ENCODE measurements at regions not wholly inside any gene's neighbourhood (a gene's known extent, or its start where the extent isn't known, plus 50 kb on each side); places are given as distances from the start of the nearest gene placed in this dataset.

DNA sequence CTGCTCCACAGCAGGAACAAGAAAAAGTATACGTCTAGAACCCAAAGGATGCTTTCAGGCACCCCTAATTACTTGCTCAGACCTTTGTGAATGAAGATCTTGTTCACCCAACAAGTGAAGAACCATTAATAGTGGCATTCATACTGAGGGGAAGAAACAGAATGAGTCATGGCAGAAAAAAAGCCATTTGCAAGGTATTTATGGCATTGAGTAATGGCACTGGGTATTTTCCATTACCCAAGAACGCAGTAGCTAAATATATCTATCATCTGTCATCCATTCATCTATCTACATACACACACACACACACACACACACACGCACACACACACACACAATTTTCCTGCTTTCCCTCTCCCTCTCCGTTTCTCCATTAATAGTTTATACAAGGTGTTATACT, 56.4 kb upstream of the XIRP2 start:
- TF ChIP-seq, protein P1, sequence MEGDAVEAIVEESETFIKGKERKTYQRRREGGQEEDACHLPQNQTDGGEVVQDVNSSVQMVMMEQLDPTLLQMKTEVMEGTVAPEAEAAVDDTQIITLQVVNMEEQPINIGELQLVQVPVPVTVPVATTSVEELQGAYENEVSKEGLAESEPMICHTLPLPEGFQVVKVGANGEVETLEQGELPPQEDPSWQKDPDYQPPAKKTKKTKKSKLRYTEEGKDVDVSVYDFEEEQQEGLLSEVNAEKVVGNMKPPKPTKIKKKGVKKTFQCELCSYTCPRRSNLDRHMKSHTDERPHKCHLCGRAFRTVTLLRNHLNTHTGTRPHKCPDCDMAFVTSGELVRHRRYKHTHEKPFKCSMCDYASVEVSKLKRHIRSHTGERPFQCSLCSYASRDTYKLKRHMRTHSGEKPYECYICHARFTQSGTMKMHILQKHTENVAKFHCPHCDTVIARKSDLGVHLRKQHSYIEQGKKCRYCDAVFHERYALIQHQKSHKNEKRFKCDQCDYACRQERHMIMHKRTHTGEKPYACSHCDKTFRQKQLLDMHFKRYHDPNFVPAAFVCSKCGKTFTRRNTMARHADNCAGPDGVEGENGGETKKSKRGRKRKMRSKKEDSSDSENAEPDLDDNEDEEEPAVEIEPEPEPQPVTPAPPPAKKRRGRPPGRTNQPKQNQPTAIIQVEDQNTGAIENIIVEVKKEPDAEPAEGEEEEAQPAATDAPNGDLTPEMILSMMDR (IDR thresholded peaks at IDR 0.05): no peak
- TF ChIP-seq ZFX (IDR thresholded peaks at IDR 0.05; ENCODE audit: borderline replicate concordance): no peak
- H3K27ac ChIP-seq: no peak overlapping the region

DNA sequence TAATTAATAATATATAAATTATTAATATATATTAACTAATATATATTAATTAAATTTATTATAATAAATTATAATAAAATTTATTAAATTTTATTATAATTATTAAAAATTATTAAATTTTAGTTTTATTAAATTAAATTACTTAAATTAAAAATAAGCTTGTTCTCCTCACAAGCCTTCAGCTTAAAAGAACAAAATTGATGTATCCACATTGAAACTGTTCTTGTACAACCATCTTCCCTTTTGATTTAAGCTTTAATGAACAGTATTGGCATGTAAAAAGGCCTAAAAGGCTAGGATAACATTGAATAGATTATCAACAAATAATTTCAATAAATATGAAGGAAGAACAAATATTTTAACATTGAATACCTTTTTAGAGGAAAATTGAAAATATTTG, 62.4 kb upstream of the XIRP2 start:
- no peak for TF ChIP-seq ZFX (IDR thresholded peaks at IDR 0.05; ENCODE audit: borderline replicate concordance)
- TF ChIP-seq, protein P1 (IDR thresholded peaks at IDR 0.05): no peak
- no peak overlapping the region for H3K27ac ChIP-seq

GRCh38 chr2:166814335-166814734, 73.9 kb upstream of the XIRP2 start:
- TF ChIP-seq, protein P1 (IDR thresholded peaks at IDR 0.05): no peak
- no peak for TF ChIP-seq ZFX (IDR thresholded peaks at IDR 0.05; ENCODE audit: borderline replicate concordance)
- H3K27ac ChIP-seq: no peak overlapping the region

DNA sequence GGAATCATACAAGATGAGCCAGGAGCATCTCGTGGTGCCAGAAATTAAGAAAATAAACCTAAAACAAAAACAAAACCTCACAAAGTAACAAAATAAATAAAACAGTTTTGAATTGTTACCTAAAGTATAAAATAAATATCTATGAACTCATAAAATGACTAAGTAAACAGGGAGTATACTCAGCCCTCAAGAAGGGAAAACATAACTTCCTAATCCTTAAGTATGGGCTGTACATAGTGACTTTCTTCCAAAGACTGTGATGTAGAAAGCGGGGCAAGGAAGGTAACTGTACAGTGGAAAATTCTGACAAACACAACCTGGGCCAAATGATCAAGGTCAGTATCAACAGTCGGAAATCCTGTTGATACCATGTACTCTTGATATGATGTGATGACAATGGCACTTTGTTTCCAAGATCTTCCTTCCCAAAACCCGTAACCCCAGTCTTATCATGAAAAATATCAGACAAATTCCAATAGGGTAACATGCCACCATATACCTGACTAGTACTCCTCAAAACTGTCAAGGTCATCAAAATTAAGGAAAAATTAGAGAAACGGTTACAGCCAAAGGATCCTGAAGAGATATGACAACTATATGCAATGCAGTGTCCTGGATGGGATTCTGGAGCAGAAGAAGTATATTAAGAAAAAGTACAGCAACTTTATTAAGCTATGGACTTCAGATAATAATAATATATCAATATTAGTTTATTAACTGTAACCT, 76.0 kb upstream of the XIRP2 start:
- 0 out of 2 replicates have a peak overlapping the region, but pooled peaks have one; percentile 20 for H3K27ac ChIP-seq
- TF ChIP-seq ZFX (IDR thresholded peaks at IDR 0.05; ENCODE audit: borderline replicate concordance): no peak
- TF ChIP-seq, protein P1 (IDR thresholded peaks at IDR 0.05): no peak

DNA sequence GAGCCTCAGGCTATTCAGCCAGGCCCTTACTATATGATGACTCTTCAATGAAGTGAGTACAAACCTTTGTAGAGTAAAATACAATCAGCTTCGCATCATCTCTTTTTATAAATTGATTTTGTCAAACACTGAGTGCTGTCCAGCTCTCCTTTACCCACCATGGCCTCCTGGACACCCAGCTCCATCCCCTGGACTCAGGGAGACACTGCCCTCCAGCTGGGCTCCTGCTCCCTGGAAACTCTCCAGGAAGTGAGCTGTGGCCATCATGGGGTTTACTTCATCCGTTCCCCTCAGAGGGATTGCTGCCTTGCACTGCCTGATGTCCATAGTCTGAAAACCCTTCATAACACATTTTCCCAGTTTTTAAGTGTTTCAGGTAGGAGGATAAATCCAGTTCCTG, 82.5 kb upstream of the XIRP2 start:
- no peak overlapping the region for H3K27ac ChIP-seq
- no peak for TF ChIP-seq ZFX (IDR thresholded peaks at IDR 0.05; ENCODE audit: borderline replicate concordance)
- TF ChIP-seq, protein P1 (IDR thresholded peaks at IDR 0.05): no peak

GRCh38 chr2:166803373-166804000, 84.8 kb upstream of the XIRP2 start:
- TF ChIP-seq, protein P1 (IDR thresholded peaks at IDR 0.05): no peak
- no peak for TF ChIP-seq ZFX (IDR thresholded peaks at IDR 0.05; ENCODE audit: borderline replicate concordance)
- H3K27ac ChIP-seq: no peak overlapping the region

DNA sequence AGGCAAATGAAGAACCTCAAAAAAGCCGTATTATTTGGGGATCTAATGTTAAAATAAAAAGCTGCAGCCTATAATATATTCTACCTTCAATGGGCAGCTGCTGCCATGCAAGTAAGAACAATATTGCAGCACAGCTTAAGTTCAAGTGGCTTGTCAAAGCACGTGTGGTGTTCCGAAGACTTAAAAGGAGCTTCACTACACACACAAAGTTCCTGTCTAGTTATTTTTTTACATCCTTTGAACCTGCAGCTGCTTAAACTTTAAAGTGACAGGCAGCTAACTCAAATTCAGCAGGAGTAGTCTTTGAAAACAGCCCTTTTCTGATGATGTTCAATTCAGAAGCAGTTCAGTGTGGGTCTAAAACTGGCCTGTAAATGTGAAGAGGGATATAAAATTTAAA, 85.8 kb upstream of the XIRP2 start:
- no peak overlapping the region for H3K27ac ChIP-seq
- no peak for TF ChIP-seq ZFX (IDR thresholded peaks at IDR 0.05; ENCODE audit: borderline replicate concordance)
- TF ChIP-seq, protein P1 (IDR thresholded peaks at IDR 0.05): no peak
